Suppressor macrophage treated with lipopolysaccharide for 1 hour (primary cell): ENCODE measurements at regions not wholly inside any gene's neighbourhood (a gene's known extent, or its start where the extent isn't known, plus 50 kb on each side); places are given as distances from the start of the nearest gene placed in this dataset.

Source experiments
- DNase-seq, 3 donors: peaks; one replicate each; pipeline ENCODE4 v3.0.0-alpha.2; 2020 to 2022

GRCh38 chr21:35237287-35237686 lies 188.2 kb upstream of the RUNX1 start:
- no peak for DNase-seq

GRCh38 chr21:35236090-35236489 lies 187.0 kb upstream of the RUNX1 start:
- no peak for DNase-seq

- no peak for DNase-seq
These were observed 185.6 kb upstream of the RUNX1 start for GRCh38 chr21:35234725-35235124.

GRCh38 chr21:35233756-35234155 lies 184.7 kb upstream of the RUNX1 start:
- DNase-seq = no peak

GRCh38 chr21:35232545-35233176 lies 183.6 kb upstream of the RUNX1 start:
- no peak for DNase-seq

- no peak for DNase-seq
These were observed 182.0 kb upstream of the RUNX1 start for GRCh38 chr21:35231090-35231489.

- no peak for DNase-seq
These were observed 180.2 kb upstream of the RUNX1 start for GRCh38 chr21:35229290-35229689.

GRCh38 chr21:35227786-35228185 lies 178.7 kb upstream of the RUNX1 start:
- DNase-seq = no peak

GRCh38 chr21:35226968-35227744 lies 178.1 kb upstream of the RUNX1 start:
- DNase-seq = peak in 2 of 3 donors; percentile 28 to 39

- no peak for DNase-seq
These were observed 177.2 kb upstream of the RUNX1 start for GRCh38 chr21:35226328-35226727.

GRCh38 chr21:35225573-35225972 lies 176.5 kb upstream of the RUNX1 start:
- no peak for DNase-seq

GRCh38 chr21:35223480-35224156 lies 174.5 kb upstream of the RUNX1 start:
- DNase-seq = no peak

- peak; percentile 43 to 51 (median 49) for DNase-seq
These were observed 173.4 kb upstream of the RUNX1 start for GRCh38 chr21:35222541-35222941.

- no peak for DNase-seq
These were observed 172.9 kb upstream of the RUNX1 start for GRCh38 chr21:35222021-35222420.

GRCh38 chr21:35220301-35220700 lies 171.2 kb upstream of the RUNX1 start:
- no peak for DNase-seq

GRCh38 chr21:35219719-35220118 lies 170.6 kb upstream of the RUNX1 start:
- DNase-seq = no peak

- DNase-seq = no peak
These were observed 170.2 kb upstream of the RUNX1 start for GRCh38 chr21:35219291-35219690.

- no peak for DNase-seq
These were observed 168.5 kb upstream of the RUNX1 start for GRCh38 chr21:35217504-35218060.

- no peak for DNase-seq
These were observed 167.9 kb upstream of the RUNX1 start for GRCh38 chr21:35216996-35217395.

GRCh38 chr21:35215870-35216269 lies 166.8 kb upstream of the RUNX1 start:
- no peak for DNase-seq

- no peak for DNase-seq
These were observed 163.5 kb upstream of the RUNX1 start for GRCh38 chr21:35212393-35213127.

GRCh38 chr21:35211782-35212181 lies 162.7 kb upstream of the RUNX1 start:
- no peak for DNase-seq

- no peak for DNase-seq
These were observed 161.0 kb upstream of the RUNX1 start for GRCh38 chr21:35210093-35210492.
